ENCODE measurements at regions not wholly inside any gene's neighbourhood (a gene's known extent, or its start where the extent isn't known, plus 50 kb on each side); places are given as distances from the start of the nearest gene placed in this dataset.

DNA sequence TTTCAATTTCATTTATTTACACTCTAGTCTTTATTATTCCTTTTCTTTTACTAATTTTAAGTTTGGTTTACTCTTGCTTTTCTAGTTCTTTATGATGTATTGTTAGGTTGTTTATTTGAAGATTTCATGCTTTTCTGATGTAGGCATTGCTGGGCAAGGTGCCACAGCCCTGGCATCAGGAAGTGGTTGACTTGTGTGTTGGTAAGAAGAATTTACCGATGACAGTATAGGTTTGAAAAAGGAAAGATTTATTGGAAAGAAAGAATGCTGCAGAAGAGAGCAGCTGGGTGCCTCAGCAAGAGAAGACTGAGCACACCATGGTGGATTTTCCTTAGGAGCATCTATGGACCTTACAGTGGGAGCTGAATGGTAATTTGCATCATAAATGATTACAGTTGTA is 153.2 kb downstream of the KLF8 start:
- TF ChIP-seq, protein P1, sequence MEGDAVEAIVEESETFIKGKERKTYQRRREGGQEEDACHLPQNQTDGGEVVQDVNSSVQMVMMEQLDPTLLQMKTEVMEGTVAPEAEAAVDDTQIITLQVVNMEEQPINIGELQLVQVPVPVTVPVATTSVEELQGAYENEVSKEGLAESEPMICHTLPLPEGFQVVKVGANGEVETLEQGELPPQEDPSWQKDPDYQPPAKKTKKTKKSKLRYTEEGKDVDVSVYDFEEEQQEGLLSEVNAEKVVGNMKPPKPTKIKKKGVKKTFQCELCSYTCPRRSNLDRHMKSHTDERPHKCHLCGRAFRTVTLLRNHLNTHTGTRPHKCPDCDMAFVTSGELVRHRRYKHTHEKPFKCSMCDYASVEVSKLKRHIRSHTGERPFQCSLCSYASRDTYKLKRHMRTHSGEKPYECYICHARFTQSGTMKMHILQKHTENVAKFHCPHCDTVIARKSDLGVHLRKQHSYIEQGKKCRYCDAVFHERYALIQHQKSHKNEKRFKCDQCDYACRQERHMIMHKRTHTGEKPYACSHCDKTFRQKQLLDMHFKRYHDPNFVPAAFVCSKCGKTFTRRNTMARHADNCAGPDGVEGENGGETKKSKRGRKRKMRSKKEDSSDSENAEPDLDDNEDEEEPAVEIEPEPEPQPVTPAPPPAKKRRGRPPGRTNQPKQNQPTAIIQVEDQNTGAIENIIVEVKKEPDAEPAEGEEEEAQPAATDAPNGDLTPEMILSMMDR (IDR thresholded peaks at IDR 0.05): no peak
- 0% methylated on average over 1 of the region's 1 CpG for WGBS (ENCODE audit: insufficient coverage)
- peaks cover 3% of the 10 kb centered on the region for H3K4me1 ChIP-seq (ENCODE audit: control insufficient read depth, insufficient read depth, low read length)
- DNase-seq (peak in 1 of 2 donors; percentile 63), ATAC-seq (no peak)
- no peaks in the 10 kb centered on the region for H3K27me3 ChIP-seq (ENCODE audit: control insufficient read depth, insufficient read depth, low read length)
- Mint-ChIP-seq H3K4me3 (no peak overlapping the region), H3K9me3 (no peaks in the 10 kb centered on the region), H3K27me3 (ENCODE audit: low read depth in 2 of 2) (no peaks in the 10 kb centered on the region), H3K36me3 (no peaks in the 10 kb centered on the region), H3K27ac (no peak overlapping the region), H3K4me1 (peaks cover 0 to 6% of the 10 kb centered on the region in 2 donors)
- H3K9me3 ChIP-seq (ENCODE audit: control insufficient read depth, insufficient read depth, low read length): no peaks in the 10 kb centered on the region
- no peak overlapping the region for H3K4me3 ChIP-seq (ENCODE audit: low read length)
- no peaks in the 10 kb centered on the region for H3K36me3 ChIP-seq (ENCODE audit: control insufficient read depth, insufficient read depth, low read length)
- H3K27ac ChIP-seq (ENCODE audit: low read length): no peak overlapping the region
- intact Hi-C loops (cut with micrococcal nuclease): no loop called here

DNA sequence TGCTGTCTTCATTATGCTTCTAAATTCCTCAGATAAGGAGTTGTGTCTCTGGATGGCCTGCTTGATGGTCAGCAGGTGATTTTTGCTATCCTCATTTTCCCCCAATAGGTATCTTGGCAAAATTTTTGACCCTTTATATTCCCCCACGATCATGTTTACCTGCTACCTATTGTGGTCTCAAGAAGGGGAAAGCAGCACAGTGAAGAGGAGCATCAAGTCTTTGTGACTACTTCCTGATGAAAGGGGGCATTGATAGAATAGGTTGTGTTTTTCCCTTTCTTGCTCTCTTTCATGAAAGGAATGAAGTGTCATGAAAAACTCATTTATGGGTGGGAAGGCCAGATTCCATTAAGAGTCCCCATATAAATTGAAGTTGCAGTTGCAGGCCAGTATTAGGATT is 153.8 kb downstream of the KLF8 start:
- Mint-ChIP-seq H3K4me1 (peaks cover 0 to 6% of the 10 kb centered on the region in 2 donors), H3K27me3 (ENCODE audit: low read depth in 2 of 2) (no peaks in the 10 kb centered on the region), H3K36me3 (no peaks in the 10 kb centered on the region), H3K9me3 (no peaks in the 10 kb centered on the region), H3K27ac (no peak overlapping the region), H3K4me3 (no peak overlapping the region)
- Histone ChIP-seq H3K9me3 (ENCODE audit: control insufficient read depth, insufficient read depth, low read length) (no peaks in the 10 kb centered on the region), H3K27me3 (ENCODE audit: control insufficient read depth, insufficient read depth, low read length) (no peaks in the 10 kb centered on the region), H3K36me3 (ENCODE audit: control insufficient read depth, insufficient read depth, low read length) (no peaks in the 10 kb centered on the region), H3K27ac (ENCODE audit: low read length) (no peak overlapping the region), H3K4me1 (ENCODE audit: control insufficient read depth, insufficient read depth, low read length) (peaks cover 3% of the 10 kb centered on the region), H3K4me3 (ENCODE audit: low read length) (peak overlapping the region; percentile 3)
- no peak for DNase-seq
- ATAC-seq: no peak
- no CpG with 5 or more reads among the region's 1 CpG for WGBS (ENCODE audit: insufficient coverage)
- TF ChIP-seq, protein P1 (IDR thresholded peaks at IDR 0.05): no peak
- intact Hi-C loops (cut with micrococcal nuclease): no loop called here

DNA sequence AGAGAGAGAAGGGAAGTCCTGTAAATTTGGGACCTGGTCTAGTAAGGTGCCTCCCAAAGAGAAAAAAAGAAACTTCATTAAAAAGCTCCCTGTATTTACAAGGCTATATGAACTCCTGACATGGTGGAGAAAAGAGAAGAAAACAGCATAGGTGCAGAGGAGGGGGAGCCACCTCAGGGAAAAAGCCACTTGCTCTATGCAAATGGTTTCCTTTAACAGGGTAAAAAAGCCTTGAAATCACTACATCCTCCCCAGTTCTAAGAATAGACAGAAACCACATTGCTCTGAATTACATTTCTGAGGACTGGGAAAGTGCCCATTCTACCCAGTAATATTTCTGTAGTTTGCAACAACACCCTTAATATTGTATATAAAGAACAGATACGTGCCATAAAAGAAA is 165.5 kb downstream of the KLF8 start:
- peaks cover 2 to 8% of the 10 kb centered on the region in 2 donors for H3K27me3 Mint-ChIP-seq (ENCODE audit: low read depth in 2 of 2)
- intact Hi-C loops (cut with micrococcal nuclease): no loop called here
- no peak overlapping the region for H3K4me3 ChIP-seq (ENCODE audit: low read length)

DNA sequence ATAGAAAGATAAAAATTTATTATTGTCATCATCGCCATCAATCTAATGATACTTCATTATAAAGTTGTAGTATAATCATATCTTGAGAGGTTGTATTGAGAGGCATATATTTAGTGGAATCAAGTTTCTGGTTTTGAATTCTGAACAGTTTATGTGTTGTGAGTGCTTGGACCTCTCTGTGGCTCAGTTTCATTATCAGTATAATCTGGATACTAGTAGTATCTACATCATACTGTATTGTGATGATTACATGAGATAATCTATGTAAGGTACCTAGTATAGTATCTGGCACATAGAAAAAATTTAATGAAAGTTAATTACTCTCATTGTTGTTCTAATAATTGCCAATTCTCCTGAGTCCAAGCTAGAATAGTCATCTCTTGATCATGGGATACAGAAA is 161.2 kb upstream of the UBQLN2 start:
- intact Hi-C loops (cut with micrococcal nuclease): no loop called here
- TF ChIP-seq, protein P1 (IDR thresholded peaks at IDR 0.05): no peak
- no peak overlapping the region for H3K4me3 ChIP-seq (ENCODE audit: low read length)
- peaks cover 0 to 2% of the 10 kb centered on the region in 2 donors for H3K27me3 Mint-ChIP-seq (ENCODE audit: low read depth in 2 of 2)
- H3K36me3 Mint-ChIP-seq: no peaks in the 10 kb centered on the region
- H3K4me1 Mint-ChIP-seq: peaks cover 0 to 6% of the 10 kb centered on the region in 2 donors
- peaks cover 5% of the 10 kb centered on the region for H3K4me1 ChIP-seq (ENCODE audit: control insufficient read depth, insufficient read depth, low read length)
- no peak overlapping the region for H3K4me3 Mint-ChIP-seq
- WGBS (ENCODE audit: insufficient coverage): no CpG with 5 or more reads among the region's 1 CpG
- H3K27me3 ChIP-seq (ENCODE audit: control insufficient read depth, insufficient read depth, low read length): no peaks in the 10 kb centered on the region
- DNase-seq (no peak), ATAC-seq (no peak)
- no peaks in the 10 kb centered on the region for H3K36me3 ChIP-seq (ENCODE audit: control insufficient read depth, insufficient read depth, low read length)
- H3K27ac Mint-ChIP-seq: no peak overlapping the region
- no peak overlapping the region for H3K27ac ChIP-seq (ENCODE audit: low read length)
- peaks cover 0 to 2% of the 10 kb centered on the region in 2 donors for H3K9me3 Mint-ChIP-seq
- no peaks in the 10 kb centered on the region for H3K9me3 ChIP-seq (ENCODE audit: control insufficient read depth, insufficient read depth, low read length)

More for the DNA sequence above, 165.5 kb downstream of the KLF8 start:
- Histone ChIP-seq H3K27me3 (ENCODE audit: control insufficient read depth, insufficient read depth, low read length) (no peaks in the 10 kb centered on the region), H3K27ac (ENCODE audit: low read length) (no peak overlapping the region), H3K9me3 (ENCODE audit: control insufficient read depth, insufficient read depth, low read length) (no peaks in the 10 kb centered on the region), H3K4me1 (ENCODE audit: control insufficient read depth, insufficient read depth, low read length) (peaks cover 6% of the 10 kb centered on the region), H3K36me3 (ENCODE audit: control insufficient read depth, insufficient read depth, low read length) (no peaks in the 10 kb centered on the region)
- Mint-ChIP-seq H3K9me3 (peaks cover 0 to 2% of the 10 kb centered on the region in 2 donors), H3K27ac (no peak overlapping the region), H3K4me1 (peaks cover 0 to 6% of the 10 kb centered on the region in 2 donors), H3K36me3 (no peaks in the 10 kb centered on the region), H3K4me3 (no peak overlapping the region)
- TF ChIP-seq, protein P1 (IDR thresholded peaks at IDR 0.05): no peak
- DNase-seq (peak in 1 of 2 donors; percentile 12), ATAC-seq (no peak)
- WGBS (ENCODE audit: insufficient coverage): no CpG with 5 or more reads among the region's 1 CpG

Data from natural killer cell (primary cell).